Liver (tissue), 8 donors: ENCODE measurements at regions not wholly inside any gene's neighbourhood (a gene's known extent, or its start where the extent isn't known, plus 50 kb on each side); places are given as distances from the start of the nearest gene placed in this dataset.

ENCODE experiments used
- DNase-seq: peaks from one replicate; pipeline ENCODE4 v3.0.0-alpha.2; 2017; ENCODE audit warnings: low spot score
- H3K27ac ChIP-seq, 2 donors: one replicate each; pipeline ENCODE4 v1.7.0; 2013; ENCODE audit warnings: inconsistent platforms in 2 of 2, low read length in 2 of 2, control low read depth in 1 of 2, low read depth in 1 of 2, mild to moderate bottlenecking in 1 of 2
- H3K27me3 ChIP-seq, 4 donors: one replicate each; pipeline versions ENCODE4 v1.6.1 to v1.7.0; 2013; ENCODE audit warnings: low read length in 3 of 4, inconsistent platforms in 1 of 4, mild to moderate bottlenecking in 1 of 4, moderate library complexity in 1 of 4; ENCODE audit not compliant: control insufficient read depth in 4 of 4, insufficient read depth in 4 of 4
- H3K36me3 ChIP-seq, 4 donors: one replicate each; pipeline versions ENCODE4 v1.6.1 to v1.7.0; 2013; ENCODE audit warnings: low read length in 3 of 4, mild to moderate bottlenecking in 3 of 4, low read depth in 1 of 4, moderate library complexity in 1 of 4; ENCODE audit not compliant: control insufficient read depth in 4 of 4, insufficient read depth in 3 of 4
- H3K4me1 ChIP-seq, 4 donors: one replicate each; pipeline versions ENCODE4 v1.6.1 to v1.7.0; 2013; ENCODE audit warnings: low read length in 3 of 4, mild to moderate bottlenecking in 3 of 4, moderate library complexity in 1 of 4; ENCODE audit not compliant: control insufficient read depth in 4 of 4, insufficient read depth in 4 of 4
- H3K4me3 ChIP-seq, 3 donors: one replicate each; pipeline versions ENCODE4 v1.6.1 to v1.7.0; 2013; ENCODE audit warnings: low read length in 3 of 3, control low read depth in 1 of 3, low read depth in 1 of 3, mild to moderate bottlenecking in 1 of 3
- H3K9ac ChIP-seq, 2 donors: one replicate each; pipeline ENCODE4 v1.7.0; 2013; ENCODE audit warnings: low read length in 2 of 2, mild to moderate bottlenecking in 2 of 2, moderate library complexity in 2 of 2, control low read depth in 1 of 2, low read depth in 1 of 2
- H3K9me3 ChIP-seq, 4 donors: one replicate each; pipeline versions ENCODE4 v1.6.1 to v1.7.0; 2013; ENCODE audit warnings: low read length in 3 of 4; ENCODE audit not compliant: control insufficient read depth in 4 of 4
- EGR1 ChIP-seq, 2 donors: IDR thresholded peaks; 2 replicates each; pipeline ENCODE4 v1.6.1; 2016 to 2018; ENCODE audit warnings: antibody characterized with exemption in 2 of 2, low read depth in 2 of 2
- FOXA2 ChIP-seq: IDR thresholded peaks from 2 replicates; pipeline ENCODE4 v1.6.1; 2016; ENCODE audit warnings: antibody characterized with exemption
- GABPA ChIP-seq, 2 donors: IDR thresholded peaks in 1 of 2; conservative IDR thresholded peaks in 1 of 2; 2 replicates each; pipeline ENCODE4 v1.6.1; 2016; ENCODE audit warnings: antibody characterized with exemption in 2 of 2, mild to moderate bottlenecking in 1 of 2, moderate library complexity in 1 of 2
- HNF4A ChIP-seq, 2 donors: conservative IDR thresholded peaks; 2 replicates each; pipeline ENCODE4 v1.6.1; 2016; ENCODE audit warnings: antibody characterized with exemption in 2 of 2, mild to moderate bottlenecking in 2 of 2
- HNF4G ChIP-seq: IDR thresholded peaks from 2 replicates; pipeline ENCODE4 v1.6.1; 2016; ENCODE audit warnings: antibody characterized with exemption
- JUND ChIP-seq, 2 donors: IDR thresholded peaks; 2 replicates each; pipeline ENCODE4 v1.6.1; 2016; ENCODE audit warnings: antibody characterized with exemption in 2 of 2
- NR2F2 ChIP-seq: IDR thresholded peaks from 2 replicates; pipeline ENCODE4 v1.6.1; 2016; ENCODE audit warnings: antibody characterized with exemption
- RAD21 ChIP-seq, 2 donors: IDR thresholded peaks; 2 replicates each; pipeline ENCODE4 v1.6.1; 2016; ENCODE audit warnings: antibody characterized with exemption in 2 of 2, mild to moderate bottlenecking in 2 of 2
- RXRA ChIP-seq, 2 donors: IDR thresholded peaks; 2 replicates each; pipeline ENCODE4 v1.6.1; 2017 to 2018; ENCODE audit warnings: antibody characterized with exemption in 2 of 2, mild to moderate bottlenecking in 1 of 2
- SP1 ChIP-seq: IDR thresholded peaks from 2 replicates; pipeline ENCODE4 v1.6.1; 2018; ENCODE audit warnings: antibody characterized with exemption, mild to moderate bottlenecking
- TAF1 ChIP-seq: conservative IDR thresholded peaks from 2 replicates; pipeline ENCODE4 v1.6.1; 2016; ENCODE audit warnings: antibody characterized with exemption, mild to moderate bottlenecking
- YY1 ChIP-seq: IDR thresholded peaks from 2 replicates; pipeline ENCODE4 v1.6.1; 2016; ENCODE audit warnings: antibody characterized with exemption, mild to moderate bottlenecking
- WGBS: extraction: QIAGEN DNeasy Blood & Tissue Kit; methylation state at CpG from one replicate; pipeline ENCODE4 v1.1.7; 2013; 5-methylcytosine and 5-hydroxymethylcytosine counted together
- TF ChIP-seq, protein P1 (sequence below): fragments of 150-350 bp; IDR thresholded peaks from 2 replicates; pipeline ENCODE4 v1.5.1; 2017; ENCODE audit warnings: improper control_type of control experiment, low read depth, low read length; ENCODE audit not compliant: missing input control
- TF ChIP-seq, protein P2 (sequence below): IDR thresholded peaks from 2 replicates; pipeline ENCODE4 v1.6.1; 2016; ENCODE audit warnings: antibody characterized with exemption
- TF ChIP-seq, protein P3 (sequence below): IDR thresholded peaks from 2 replicates; pipeline ENCODE4 v1.6.1; 2016; ENCODE audit warnings: antibody characterized with exemption, mild to moderate bottlenecking
- TF ChIP-seq, protein P4 (sequence below): IDR thresholded peaks from 2 replicates; pipeline ENCODE4 v1.6.1; 2016; ENCODE audit warnings: antibody characterized with exemption
- TF ChIP-seq, protein P5 (sequence below): IDR thresholded peaks from 2 replicates; pipeline ENCODE4 v1.6.1; 2016; ENCODE audit warnings: antibody characterized with exemption
- donor health status: healthy.
- donor health status: healthy.
- donor health status: healthy.
- donor health status: healthy.
- donor health status: healthy.

DNA sequence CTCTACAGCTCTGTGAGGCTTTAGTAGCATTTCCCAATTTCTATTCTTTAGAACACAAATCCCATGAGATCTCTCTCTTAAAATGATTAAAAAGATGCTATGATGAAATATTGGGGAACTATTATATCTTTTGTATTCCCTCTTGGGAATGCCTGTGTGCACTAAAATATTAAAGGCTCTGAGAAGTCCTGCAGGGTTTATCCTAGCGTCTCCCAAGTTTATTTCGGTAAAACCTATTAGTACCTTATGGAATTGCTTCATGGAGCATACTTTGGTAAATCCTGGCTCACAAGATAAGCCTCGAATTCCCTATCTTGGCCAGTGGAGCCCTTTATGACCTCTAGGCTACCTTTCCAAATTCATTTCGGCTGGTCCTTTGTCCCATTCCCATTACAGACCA is 306.8 kb downstream of the VRK1 start:
- no peaks in the 10 kb centered on the region for H3K4me1 ChIP-seq
- TF ChIP-seq RAD21 (IDR thresholded peaks at IDR 0.05) (no peak), EGR1 (IDR thresholded peaks at IDR 0.05; ENCODE audit: low read depth in 2 of 2) (no peak), RXRA (IDR thresholded peaks at IDR 0.05) (no peak), NR2F2 (no peak), YY1 (no peak), FOXA2 (no peak), SP1 (no peak), HNF4A (conservative IDR thresholded peaks at IDR 0.05) (no peak), GABPA (IDR thresholded peaks at IDR 0.05 in 1 of 2, conservative IDR thresholded peaks at IDR 0.05 in 1 of 2) (no peak), JUND (IDR thresholded peaks at IDR 0.05) (no peak), TAF1 (no peak)
- TF ChIP-seq, protein P1, sequence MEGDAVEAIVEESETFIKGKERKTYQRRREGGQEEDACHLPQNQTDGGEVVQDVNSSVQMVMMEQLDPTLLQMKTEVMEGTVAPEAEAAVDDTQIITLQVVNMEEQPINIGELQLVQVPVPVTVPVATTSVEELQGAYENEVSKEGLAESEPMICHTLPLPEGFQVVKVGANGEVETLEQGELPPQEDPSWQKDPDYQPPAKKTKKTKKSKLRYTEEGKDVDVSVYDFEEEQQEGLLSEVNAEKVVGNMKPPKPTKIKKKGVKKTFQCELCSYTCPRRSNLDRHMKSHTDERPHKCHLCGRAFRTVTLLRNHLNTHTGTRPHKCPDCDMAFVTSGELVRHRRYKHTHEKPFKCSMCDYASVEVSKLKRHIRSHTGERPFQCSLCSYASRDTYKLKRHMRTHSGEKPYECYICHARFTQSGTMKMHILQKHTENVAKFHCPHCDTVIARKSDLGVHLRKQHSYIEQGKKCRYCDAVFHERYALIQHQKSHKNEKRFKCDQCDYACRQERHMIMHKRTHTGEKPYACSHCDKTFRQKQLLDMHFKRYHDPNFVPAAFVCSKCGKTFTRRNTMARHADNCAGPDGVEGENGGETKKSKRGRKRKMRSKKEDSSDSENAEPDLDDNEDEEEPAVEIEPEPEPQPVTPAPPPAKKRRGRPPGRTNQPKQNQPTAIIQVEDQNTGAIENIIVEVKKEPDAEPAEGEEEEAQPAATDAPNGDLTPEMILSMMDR, result no peak
- TF ChIP-seq, protein P2, sequence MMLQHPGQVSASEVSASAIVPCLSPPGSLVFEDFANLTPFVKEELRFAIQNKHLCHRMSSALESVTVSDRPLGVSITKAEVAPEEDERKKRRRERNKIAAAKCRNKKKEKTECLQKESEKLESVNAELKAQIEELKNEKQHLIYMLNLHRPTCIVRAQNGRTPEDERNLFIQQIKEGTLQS, result no peak
- TF ChIP-seq, protein P3, sequence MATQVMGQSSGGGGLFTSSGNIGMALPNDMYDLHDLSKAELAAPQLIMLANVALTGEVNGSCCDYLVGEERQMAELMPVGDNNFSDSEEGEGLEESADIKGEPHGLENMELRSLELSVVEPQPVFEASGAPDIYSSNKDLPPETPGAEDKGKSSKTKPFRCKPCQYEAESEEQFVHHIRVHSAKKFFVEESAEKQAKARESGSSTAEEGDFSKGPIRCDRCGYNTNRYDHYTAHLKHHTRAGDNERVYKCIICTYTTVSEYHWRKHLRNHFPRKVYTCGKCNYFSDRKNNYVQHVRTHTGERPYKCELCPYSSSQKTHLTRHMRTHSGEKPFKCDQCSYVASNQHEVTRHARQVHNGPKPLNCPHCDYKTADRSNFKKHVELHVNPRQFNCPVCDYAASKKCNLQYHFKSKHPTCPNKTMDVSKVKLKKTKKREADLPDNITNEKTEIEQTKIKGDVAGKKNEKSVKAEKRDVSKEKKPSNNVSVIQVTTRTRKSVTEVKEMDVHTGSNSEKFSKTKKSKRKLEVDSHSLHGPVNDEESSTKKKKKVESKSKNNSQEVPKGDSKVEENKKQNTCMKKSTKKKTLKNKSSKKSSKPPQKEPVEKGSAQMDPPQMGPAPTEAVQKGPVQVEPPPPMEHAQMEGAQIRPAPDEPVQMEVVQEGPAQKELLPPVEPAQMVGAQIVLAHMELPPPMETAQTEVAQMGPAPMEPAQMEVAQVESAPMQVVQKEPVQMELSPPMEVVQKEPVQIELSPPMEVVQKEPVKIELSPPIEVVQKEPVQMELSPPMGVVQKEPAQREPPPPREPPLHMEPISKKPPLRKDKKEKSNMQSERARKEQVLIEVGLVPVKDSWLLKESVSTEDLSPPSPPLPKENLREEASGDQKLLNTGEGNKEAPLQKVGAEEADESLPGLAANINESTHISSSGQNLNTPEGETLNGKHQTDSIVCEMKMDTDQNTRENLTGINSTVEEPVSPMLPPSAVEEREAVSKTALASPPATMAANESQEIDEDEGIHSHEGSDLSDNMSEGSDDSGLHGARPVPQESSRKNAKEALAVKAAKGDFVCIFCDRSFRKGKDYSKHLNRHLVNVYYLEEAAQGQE, result no peak
- TF ChIP-seq, protein P4, sequence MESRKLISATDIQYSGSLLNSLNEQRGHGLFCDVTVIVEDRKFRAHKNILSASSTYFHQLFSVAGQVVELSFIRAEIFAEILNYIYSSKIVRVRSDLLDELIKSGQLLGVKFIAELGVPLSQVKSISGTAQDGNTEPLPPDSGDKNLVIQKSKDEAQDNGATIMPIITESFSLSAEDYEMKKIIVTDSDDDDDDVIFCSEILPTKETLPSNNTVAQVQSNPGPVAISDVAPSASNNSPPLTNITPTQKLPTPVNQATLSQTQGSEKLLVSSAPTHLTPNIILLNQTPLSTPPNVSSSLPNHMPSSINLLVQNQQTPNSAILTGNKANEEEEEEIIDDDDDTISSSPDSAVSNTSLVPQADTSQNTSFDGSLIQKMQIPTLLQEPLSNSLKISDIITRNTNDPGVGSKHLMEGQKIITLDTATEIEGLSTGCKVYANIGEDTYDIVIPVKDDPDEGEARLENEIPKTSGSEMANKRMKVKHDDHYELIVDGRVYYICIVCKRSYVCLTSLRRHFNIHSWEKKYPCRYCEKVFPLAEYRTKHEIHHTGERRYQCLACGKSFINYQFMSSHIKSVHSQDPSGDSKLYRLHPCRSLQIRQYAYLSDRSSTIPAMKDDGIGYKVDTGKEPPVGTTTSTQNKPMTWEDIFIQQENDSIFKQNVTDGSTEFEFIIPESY, result no peak
- TF ChIP-seq, protein P5, sequence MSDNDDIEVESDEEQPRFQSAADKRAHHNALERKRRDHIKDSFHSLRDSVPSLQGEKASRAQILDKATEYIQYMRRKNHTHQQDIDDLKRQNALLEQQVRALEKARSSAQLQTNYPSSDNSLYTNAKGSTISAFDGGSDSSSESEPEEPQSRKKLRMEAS, result no peak
- no peak overlapping the region for H3K9ac ChIP-seq
- H3K4me3 ChIP-seq, result no peak overlapping the region
- 77% methylated on average over 4 of the region's 4 CpGs for WGBS
- H3K36me3 ChIP-seq, result no peaks in the 10 kb centered on the region
- no peak for DNase-seq
- H3K9me3 ChIP-seq, result peaks cover 0 to 4% (median 2%) of the 10 kb centered on the region in 4 donors
- no peak overlapping the region for H3K27ac ChIP-seq
- no peaks in the 10 kb centered on the region for H3K27me3 ChIP-seq

DNA sequence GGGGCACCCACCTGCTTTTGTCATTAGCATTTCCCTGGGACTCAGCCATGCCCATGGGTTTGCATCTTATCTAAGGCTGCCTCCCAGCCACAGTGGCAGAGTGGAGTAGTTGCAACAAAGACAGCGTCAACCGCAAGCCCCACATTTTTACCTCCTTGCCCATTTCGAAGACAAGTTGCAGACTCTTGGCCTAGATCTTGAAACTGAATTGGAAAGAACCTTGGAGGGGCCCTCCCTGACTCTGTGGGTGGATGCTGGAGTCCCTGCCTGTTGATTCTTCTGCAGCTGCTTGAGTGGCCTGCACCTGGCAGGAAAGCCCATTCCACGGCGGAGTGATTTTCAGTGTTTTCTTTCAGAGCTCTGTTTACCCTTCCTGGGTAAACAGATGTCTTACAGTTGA is 309.0 kb downstream of the VRK1 start:
- no peak overlapping the region for H3K27ac ChIP-seq
- H3K27me3 ChIP-seq, result no peaks in the 10 kb centered on the region
- DNase-seq, result no peak
- no peak overlapping the region for H3K4me3 ChIP-seq
- no peaks in the 10 kb centered on the region for H3K4me1 ChIP-seq
- no peak overlapping the region for H3K9ac ChIP-seq
- no peaks in the 10 kb centered on the region for H3K36me3 ChIP-seq
- WGBS, result 65% methylated on average over 5 of the region's 5 CpGs
- H3K9me3 ChIP-seq, result peaks cover 3 to 8% (median 6%) of the 10 kb centered on the region in 4 donors
- no peak for TF ChIP-seq RAD21 (IDR thresholded peaks at IDR 0.05)
- TF ChIP-seq, protein P2, result no peak
- no peak for TF ChIP-seq EGR1 (IDR thresholded peaks at IDR 0.05; ENCODE audit: low read depth in 2 of 2)
- TF ChIP-seq HNF4G, result no peak
- TF ChIP-seq, protein P4, result no peak
- TF ChIP-seq HNF4A (conservative IDR thresholded peaks at IDR 0.05), result no peak
- TF ChIP-seq, protein P3, result no peak
- TF ChIP-seq SP1, result no peak
- TF ChIP-seq GABPA (IDR thresholded peaks at IDR 0.05 in 1 of 2, conservative IDR thresholded peaks at IDR 0.05 in 1 of 2), result no peak
- no peak for TF ChIP-seq RXRA (IDR thresholded peaks at IDR 0.05)
- TF ChIP-seq, protein P5, result no peak
